ENCODE measurements at regions not wholly inside any gene's neighbourhood (a gene's known extent, or its start where the extent isn't known, plus 50 kb on each side); places are given as distances from the start of the nearest gene placed in this dataset.
"Not testable (repeated sequence)": the region's sequence is repeated elsewhere in the genome, so short reads cannot be mapped to it uniquely, and the experiment has no call there.

DNA sequence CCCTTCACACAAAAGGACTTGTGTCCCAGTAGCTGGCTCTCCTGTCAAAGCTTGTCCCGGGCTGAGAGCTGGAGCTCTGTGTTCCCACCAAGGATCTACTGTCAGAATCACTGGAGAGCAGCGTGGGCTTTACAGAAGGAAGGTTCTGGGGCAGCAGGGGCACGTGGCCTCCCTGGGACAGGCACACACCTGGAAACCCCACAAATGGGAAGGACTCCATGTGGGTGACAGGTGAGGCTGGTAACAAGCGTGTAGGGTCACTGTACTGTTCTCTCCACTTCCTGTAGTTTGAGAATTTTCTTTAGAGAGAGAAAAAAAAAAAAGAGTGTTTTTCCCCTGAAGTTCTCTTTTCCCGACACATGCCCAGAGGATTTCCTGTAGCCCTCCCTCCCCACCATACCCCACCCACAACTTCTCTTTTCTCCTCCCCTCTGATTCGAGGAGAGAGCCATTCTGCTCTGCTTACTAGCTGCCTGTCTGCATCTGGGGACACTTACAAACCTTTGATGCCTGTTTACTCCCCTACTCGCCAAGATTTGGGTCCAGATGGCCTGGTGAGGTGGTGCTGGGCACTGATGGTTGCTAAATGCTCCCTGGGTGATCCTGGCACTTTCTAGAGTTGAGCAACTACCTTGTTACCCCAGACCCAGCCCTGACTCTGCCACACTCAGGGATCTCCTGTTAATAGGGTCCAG lies 84.1 kb upstream of the SIRPA start:
- no peak for DNase-seq (ENCODE audit: low spot score)

DNA sequence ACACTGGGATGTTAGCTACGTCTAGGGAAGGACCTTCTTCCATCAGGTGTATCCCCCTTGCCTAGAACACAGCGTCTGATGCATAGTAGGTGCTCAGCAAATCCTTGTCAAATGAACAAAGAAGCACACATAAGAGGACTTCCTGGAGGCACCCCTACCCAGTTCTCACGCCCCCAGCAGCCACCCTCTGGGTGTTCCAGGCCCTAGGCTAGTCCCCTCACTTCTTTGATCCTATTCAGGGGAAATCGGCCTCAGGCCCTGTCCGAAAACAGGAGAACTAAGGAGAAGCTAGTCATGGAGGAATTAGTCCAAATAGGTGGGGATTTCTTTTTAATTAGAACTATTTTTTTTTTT lies 84.7 kb upstream of the SIRPA start:
- DNase-seq (ENCODE audit: low spot score): no peak

DNA sequence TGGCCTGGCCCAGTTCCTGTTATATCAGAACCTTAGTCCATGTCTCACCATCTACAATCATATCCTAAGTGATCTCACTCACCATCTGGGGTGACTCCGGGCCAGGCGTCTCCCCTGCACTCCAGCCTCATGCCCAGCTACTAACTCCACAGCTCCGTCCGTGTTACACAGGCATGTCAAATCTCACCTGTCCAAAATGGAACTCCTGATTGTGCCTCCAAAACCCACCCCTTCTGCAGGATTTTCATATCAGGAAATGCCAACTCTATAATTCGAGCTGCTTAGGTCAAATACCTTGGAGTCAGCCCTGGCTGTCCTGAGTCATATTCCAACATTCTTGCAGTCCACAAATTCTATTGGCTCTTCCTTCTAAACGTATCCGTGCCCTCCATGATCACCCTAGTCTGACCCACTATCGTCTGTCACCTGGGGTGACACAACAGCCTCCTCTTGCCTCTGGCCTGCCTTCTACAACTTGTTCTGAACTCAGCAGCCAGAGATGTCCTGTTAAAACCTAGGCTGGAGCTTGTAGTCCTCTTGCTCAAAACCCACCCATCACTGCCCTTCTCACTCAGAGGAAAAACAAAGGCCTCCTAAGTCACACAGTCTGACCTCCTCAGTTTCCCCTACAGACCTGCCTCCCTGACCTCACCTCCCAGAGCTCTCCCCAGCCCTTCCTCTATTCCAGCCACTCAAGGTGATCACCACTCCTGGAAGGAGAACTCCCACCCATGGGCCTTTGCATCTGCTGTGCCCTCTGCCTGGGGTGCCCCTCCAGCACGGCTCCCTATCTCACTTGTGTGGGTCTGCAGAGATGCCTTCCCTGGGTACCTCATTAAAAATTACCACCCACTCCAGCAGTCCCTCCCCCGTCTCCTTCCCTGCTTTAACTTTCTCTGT lies 85.3 kb upstream of the SIRPA start:
- no peak for DNase-seq (ENCODE audit: low spot score)

DNA sequence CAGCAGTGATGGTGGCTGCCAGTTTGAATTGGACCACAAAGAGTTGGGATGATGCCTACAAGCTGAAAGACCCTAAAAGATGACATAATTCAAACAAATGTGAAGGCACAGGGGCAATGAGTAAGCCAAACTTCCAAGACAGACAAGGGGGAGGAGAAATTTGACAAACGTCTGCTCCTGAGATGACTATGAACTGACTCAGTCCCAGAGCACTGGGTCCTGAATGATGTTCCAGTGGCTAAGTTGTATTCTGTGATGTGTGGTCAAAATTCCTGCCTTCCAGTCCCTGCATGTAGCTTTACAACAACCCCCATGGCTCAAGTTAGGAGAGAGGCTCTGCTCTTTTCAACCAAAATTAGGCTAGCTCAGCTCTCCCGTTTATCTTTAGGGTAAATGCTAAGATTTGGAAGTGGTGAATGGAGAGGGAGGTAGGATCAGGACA lies 86.1 kb upstream of the SIRPA start:
- DNase-seq (ENCODE audit: low spot score): no peak

- no peak for DNase-seq (ENCODE audit: low spot score)
Measured at GRCh38 chr20:1808101-1808500, 87.1 kb upstream of the SIRPA start.

- DNase-seq (ENCODE audit: low spot score): no peak
Measured at GRCh38 chr20:1807394-1807793, 87.8 kb upstream of the SIRPA start.

- no peak for DNase-seq (ENCODE audit: low spot score)
Measured at GRCh38 chr20:1806456-1806855, 88.8 kb upstream of the SIRPA start.

DNA sequence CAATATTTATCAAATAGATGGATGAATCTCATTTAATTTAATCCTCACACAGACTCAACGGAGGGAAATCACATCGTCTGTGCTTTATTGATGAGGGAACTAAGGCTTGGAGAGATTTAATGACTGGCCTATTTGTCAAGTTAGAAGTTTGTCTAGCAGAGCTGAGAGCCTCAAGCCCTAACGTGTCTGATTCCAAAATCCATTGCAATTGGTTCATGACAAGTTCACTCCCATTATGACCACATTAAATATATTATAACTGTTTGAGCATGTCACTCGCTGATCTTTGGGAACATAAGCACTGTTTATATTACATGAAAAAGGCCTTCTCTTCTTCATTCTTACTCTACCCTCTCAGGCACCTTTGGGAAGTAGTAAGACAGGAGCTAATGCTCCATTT lies 89.4 kb upstream of the SIRPA start:
- no peak for DNase-seq (ENCODE audit: low spot score)

GRCh38 chr20:1805161-1805581 lies 90.0 kb upstream of the SIRPA start:
- DNase-seq (ENCODE audit: low spot score): no peak

- DNase-seq (ENCODE audit: low spot score): no peak
Measured at GRCh38 chr20:1804554-1804956, 90.7 kb upstream of the SIRPA start.

DNA sequence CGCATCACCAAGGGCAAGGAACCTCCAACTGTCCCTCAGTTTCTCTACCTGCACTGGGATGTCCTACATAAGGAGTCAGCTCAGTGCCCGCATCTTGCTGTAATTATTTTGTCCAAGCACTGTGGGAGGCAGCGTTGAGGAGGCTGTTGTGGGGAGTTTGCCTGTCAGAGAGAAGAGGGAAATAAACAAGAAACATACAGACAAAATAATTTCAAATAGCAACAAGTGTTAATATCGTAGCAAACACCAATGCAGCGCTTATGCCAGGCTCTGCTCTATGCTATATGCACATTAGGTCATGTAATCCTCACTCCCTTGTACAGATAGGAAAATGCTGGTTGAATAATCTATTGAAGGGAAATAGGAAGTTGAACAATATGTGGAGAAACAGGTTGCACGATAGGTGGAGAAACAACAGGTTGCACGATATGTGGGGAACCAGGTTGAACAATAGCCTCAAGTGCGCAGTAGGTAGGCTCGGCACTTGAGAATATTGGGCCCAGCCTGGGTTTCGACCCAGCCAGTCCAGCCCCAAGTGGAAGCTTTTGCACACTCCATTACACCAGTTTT lies 91.2 kb upstream of the SIRPA start:
- no peak for DNase-seq (ENCODE audit: low spot score)

DNA sequence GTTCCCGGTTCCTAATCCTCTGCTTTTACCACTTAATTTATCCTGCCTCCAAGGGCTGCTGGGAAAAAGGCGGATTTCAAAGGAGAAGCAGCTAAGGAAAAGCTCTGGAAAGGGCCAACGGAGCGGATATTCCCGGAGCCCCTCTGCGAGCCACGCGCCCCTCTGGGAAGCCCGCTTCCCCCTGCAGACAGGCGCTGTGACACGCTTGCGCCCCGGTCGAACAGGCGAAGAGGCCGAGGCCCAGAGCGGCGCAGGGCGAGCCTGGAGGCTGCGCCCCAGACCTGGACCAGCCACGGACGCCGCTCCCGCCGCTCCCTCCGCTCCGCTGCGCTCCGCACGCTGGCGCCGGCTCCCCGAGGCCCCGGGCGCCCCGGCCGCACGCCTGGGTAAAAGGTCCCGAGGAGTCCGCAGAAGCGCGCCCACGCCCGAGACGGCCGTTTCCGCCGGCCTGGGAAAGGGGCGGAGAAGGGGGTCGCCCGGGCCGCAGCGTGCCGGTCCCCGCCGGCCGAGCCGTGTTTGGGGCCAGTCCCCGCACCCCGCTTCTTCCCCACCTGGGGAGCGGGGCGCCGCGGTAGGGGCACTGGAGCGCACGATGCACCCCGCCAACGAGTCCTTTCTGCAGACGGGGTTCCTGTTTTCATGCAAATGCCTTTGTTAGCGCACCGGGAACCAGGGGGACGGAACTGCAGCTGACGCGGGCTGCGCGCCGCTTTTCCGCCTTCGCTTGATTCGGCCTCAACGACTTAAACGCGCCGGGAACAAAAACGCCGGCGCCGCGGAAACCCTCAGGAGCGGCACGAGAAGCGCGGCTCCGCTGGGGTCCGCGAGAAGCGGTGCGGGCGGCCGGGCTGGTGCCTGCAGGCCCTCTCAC lies 91.9 kb upstream of the SIRPA start:
- DNase-seq (ENCODE audit: low spot score): peak; percentile 61

DNA sequence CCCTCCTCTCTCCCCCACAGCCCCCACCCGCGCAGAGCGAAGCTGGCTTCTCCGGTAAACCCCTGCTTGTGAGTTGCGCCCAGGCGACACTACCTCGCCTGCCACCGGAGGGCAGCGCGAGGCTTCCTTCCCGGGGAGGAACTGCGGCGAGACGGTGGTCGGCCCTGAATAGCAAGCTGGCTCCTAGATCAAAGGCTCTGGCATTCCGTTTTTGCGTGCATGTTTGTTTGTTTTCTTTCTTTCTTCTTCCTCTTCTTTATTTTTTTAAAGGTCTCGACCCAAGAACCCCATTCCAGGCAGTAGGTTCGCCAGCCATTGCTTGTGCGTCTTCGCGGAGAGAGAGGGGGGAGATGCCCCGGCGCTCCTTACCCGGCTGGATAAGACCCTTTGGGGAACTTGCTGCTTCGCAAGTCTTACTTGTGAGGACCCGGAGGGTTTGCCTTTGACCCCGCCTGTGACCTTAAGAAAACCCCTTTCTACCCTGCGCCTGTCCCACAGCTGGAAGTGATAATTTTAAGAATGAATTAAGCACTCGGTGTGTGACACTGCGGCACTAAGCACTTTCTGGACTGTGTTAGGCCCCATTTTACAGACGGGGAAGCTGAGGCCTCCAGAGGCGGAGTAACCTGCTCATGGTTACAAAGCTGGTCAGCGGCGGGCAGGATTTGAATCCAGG lies 92.7 kb upstream of the SIRPA start:
- DNase-seq (ENCODE audit: low spot score): peak; percentile 71

GRCh38 chr20:1801929-1802306 lies 93.3 kb upstream of the SIRPA start:
- DNase-seq (ENCODE audit: low spot score): no peak

GRCh38 chr20:1801225-1801928 lies 93.8 kb upstream of the SIRPA start:
- DNase-seq (ENCODE audit: low spot score): no peak

- no peak for DNase-seq (ENCODE audit: low spot score)
Measured at GRCh38 chr20:1800777-1801176, 94.4 kb upstream of the SIRPA start.

DNA sequence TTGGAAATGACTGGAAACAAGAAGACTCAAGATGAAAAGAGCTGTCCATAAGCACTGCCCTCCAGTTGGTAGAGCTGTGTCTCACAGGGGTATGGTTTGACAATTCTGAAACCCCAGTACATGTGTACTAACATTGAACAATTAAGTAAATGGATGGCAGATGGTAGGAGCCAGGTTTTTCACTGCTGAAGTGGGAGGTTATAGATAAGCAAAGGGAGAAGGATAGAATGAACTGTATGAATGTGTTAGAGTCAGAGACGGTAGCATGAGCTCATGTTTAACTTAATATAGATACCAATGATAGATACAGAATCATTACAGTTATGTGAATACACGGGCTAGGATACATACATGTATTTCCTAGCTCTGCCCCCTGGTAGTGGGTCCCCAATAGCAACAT lies 95.0 kb upstream of the SIRPA start:
- no peak for DNase-seq (ENCODE audit: low spot score)

- not testable (repeated sequence) for DNase-seq (ENCODE audit: low spot score)
Measured at GRCh38 chr20:1799746-1800145, 95.5 kb upstream of the SIRPA start.

- no peak for DNase-seq (ENCODE audit: low spot score)
Measured at GRCh38 chr20:1798982-1799381, 96.2 kb upstream of the SIRPA start.

- DNase-seq (ENCODE audit: low spot score): no peak
Measured at GRCh38 chr20:1793821-1794220, 101.4 kb upstream of the SIRPA start.

DNA sequence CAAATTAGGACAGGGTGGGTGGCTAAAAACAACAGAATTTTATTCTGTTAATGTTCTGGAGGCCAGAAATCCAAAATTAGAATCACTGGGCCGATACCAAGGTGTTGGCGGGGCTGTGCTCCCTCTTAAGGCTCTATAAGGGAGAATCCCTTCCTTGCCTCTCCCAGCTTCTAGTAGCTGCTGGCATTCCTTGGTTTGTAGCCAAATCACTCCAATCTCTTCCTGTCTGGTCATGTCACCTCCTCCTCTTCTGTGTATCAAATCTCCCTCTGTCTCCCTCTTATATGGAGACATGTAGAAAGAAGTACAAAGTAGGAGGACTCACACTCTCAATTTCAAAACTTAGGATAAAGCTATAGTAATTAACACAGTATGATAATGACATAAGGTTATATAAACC lies 102.9 kb upstream of the SIRPA start:
- no peak for DNase-seq (ENCODE audit: low spot score)
